ENCODE measurements at regions not wholly inside any gene's neighbourhood (a gene's known extent, or its start where the extent isn't known, plus 50 kb on each side); places are given as distances from the start of the nearest gene placed in this dataset.

GRCh38 chr1:212207822-212208520, 77.2 kb upstream of the PPP2R5A start:
- Histone ChIP-seq H3K9me1 (replicated peaks; ENCODE audit: control insufficient read depth, extremely low read depth, insufficient read depth, low read length) (no peaks in the 10 kb centered on the region), H2AFZ (ENCODE audit: low read depth, low read length) (no peak overlapping the region), H3K4me1 (ENCODE audit: control insufficient read depth, extremely low read depth, insufficient read depth, low read length) (no peaks in the 10 kb centered on the region), H3K4me3 (replicated peaks in 1 of 3; ENCODE audit: insufficient read depth in 1 of 3, low read depth in 1 of 3, low read length in 3 of 3) (no peak overlapping the region), H3K4me2 (ENCODE audit: insufficient read depth, low read length) (no peak overlapping the region), H4K20me1 (replicated peaks; ENCODE audit: control insufficient read depth, extremely low read depth, insufficient read depth, low read length) (no peaks in the 10 kb centered on the region), H3K9ac (replicated peaks; ENCODE audit: extremely low read depth, insufficient read depth, low read length) (no peak overlapping the region), H3K9me3 (replicated peaks; ENCODE audit: control insufficient read depth, insufficient read depth, low read length) (no peaks in the 10 kb centered on the region), H3K27me3 (ENCODE audit: control insufficient read depth in 2 of 2, insufficient read depth in 2 of 2, low read length in 2 of 2) (peaks cover 0 to 3% of the 10 kb centered on the region in 2 experiments), H3K27ac (ENCODE audit: insufficient read depth, low read depth, low read length) (no peak overlapping the region), H3K36me3 (ENCODE audit: control insufficient read depth in 2 of 2, extremely low read depth in 1 of 2, insufficient read depth in 2 of 2, low read length in 2 of 2) (no peaks in the 10 kb centered on the region), H3K79me2 (ENCODE audit: control insufficient read depth, insufficient read depth, low read length) (no peaks in the 10 kb centered on the region)
- TF ChIP-seq GATA2 (IDR thresholded peaks at IDR 0.05; ENCODE audit: insufficient read depth, insufficient read length, low read depth, low read length) (no peak), CTCF (IDR thresholded peaks at IDR 0.05; ENCODE audit: extremely low read depth in 1 of 2, insufficient read depth in 1 of 2, low read depth in 1 of 2, low read length in 2 of 2) (no peak), POLR2AphosphoS5 (IDR thresholded peaks at IDR 0.05; ENCODE audit: insufficient read depth, low read depth, low read length) (no peak), MYC (IDR thresholded peaks at IDR 0.05; ENCODE audit: low read depth, low read length) (no peak), POLR2A (IDR thresholded peaks at IDR 0.05; ENCODE audit: low read depth, low read length) (no peak), EZH2 (IDR thresholded peaks at IDR 0.05; ENCODE audit: borderline replicate concordance, low read depth, low read length, severe bottlenecking) (no peak), JUN (IDR thresholded peaks at IDR 0.05; ENCODE audit: borderline replicate concordance, insufficient read depth, insufficient read length, low read depth) (no peak), FOS (IDR thresholded peaks at IDR 0.05; ENCODE audit: borderline replicate concordance, insufficient read depth, low read length) (no peak), MAX (IDR thresholded peaks at IDR 0.05; ENCODE audit: insufficient read depth, insufficient read length) (no peak)
- ChIA-PET CTCF (interaction anchor here (1.0 kb wide), 1 partner anchor 28 kb away, joined by 3 read pairs; no protein-coding TSS in a partner anchor), POLR2A (no interaction called here)
- no peak for DNase-seq (ENCODE audit: low read depth, low spot score)
- FAIRE-seq: no peak
- dilution Hi-C loops (cut with MboI; ENCODE audit: extremely low pct_ligation_motif_present, low sequenced_read_pairs) (no loop called here), intact Hi-C loops (cut with micrococcal nuclease) (no loop called here)
- BruUV-seq (replicated peaks): no TSS peak
